LNCAP (cell line): ENCODE measurements at regions not wholly inside any gene's neighbourhood (a gene's known extent, or its start where the extent isn't known, plus 50 kb on each side); places are given as distances from the start of the nearest gene placed in this dataset.

Experiments used
- CTCF ChIP-seq: fragments of 450-650 bp; IDR thresholded peaks from 2 replicates; pipeline ENCODE4 v1.5.1; 2017; ENCODE audit warnings: mild to moderate bottlenecking

DNA sequence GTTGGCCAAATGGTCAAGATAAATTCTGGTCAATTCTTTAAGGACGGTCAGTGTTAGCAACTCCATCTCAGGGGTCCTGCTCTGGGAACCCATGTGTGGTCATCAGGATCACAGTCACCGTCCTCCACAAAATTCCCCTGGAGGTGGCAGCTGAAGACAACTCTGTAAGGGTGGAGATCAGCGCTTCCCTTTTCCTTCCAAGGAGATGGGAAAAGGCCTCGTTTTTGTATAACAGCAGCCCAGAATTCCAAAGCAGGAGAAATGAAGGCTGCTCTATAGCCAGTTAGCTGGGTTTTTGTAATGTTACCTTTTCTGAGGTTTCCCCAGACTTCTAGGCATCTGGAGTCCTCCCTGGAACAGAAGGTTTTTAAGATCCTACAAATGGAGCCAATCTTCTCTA, 334.8 kb downstream of the MYCN start:
- no peak for TF ChIP-seq CTCF

DNA sequence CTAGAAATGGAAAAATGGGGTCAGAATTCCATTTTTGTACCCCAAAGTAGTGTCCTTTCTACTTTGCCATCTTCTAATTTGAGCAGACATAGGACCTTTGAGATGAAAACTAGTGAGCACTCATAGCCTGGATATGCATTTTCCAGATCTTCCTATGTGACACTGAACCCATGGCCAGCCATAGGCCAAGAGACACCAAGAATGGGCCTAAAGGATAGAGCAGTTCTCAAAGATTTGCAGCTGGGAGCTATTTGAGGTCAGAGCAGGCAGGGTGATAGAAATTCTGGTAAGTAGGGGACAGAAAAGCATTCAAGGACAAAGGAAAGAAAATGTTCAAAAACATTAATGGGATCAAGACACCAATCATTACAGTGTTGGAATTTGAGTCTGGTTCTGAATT, 332.8 kb downstream of the MYCN start:
- no peak for TF ChIP-seq CTCF

- no peak for TF ChIP-seq CTCF
These were observed 331.9 kb downstream of the MYCN start for GRCh38 chr2:16272038-16272788.

DNA sequence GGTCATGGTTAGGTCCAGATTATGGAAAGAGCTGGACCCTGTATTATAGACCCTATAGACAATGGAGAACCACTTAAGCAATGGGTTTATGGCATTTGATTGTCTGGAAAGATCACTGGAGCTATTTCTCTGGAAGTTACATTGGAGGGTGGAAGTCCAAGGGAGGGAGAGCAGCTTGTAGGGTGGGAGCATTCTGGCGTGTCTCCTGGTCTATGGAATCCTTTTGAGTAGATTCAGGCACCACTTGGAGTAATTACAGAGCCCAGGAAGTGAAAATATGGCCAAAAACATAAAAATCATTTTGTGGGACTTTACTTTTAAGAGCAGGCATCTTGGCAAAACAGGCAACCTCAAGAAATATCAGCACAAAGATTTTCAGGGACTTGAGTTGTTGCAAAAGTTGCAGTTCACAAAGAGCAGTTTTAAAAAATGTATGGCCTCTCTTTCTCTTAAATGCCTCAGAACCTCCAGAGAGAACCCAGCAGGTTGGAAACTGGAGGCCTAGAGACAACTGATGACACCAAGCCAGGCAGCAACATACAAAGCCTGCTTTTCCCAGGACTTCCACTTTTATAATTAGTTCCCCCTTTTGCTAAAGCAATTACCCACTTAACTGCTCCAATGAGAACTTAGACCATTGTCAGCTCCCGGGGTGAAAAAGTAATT, 331.0 kb downstream of the MYCN start:
- TF ChIP-seq CTCF, result no peak

GRCh38 chr2:16270441-16270840, 330.1 kb downstream of the MYCN start:
- TF ChIP-seq CTCF, result no peak

DNA sequence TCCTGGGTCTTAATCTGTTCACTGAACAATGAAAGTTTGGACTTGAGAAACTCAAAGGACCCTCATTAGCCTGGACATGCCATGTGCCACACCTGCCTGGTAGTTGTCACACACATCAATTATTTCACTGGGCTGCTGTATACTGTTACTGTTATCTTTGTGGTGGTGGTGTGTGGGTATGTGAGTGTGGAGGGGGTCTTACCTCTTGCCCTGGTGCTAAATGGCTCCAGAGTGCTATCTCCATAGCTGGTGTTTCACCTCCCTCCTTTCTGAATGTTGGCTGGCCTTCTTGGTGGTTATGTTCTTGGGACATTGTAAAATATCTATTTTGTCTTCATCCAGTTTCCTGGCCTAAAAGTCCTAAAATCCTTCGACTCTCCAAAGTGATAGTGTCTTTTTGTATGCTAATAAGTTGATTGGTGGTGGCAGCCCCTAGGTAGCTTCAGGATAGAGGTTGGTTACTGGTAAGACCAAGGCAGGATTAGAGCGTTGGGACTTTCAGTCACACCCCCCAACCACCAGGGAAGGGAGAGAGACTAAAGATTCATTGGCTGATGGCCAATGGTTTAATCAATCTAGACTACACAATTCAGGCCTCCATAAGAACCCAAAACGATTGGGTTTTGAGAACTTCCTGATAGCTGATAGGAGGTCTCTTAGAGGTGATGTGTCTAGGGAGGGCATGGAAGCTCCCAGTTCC, 328.1 kb downstream of the MYCN start:
- no peak for TF ChIP-seq CTCF

GRCh38 chr2:16266571-16266970, 326.2 kb downstream of the MYCN start:
- no peak for TF ChIP-seq CTCF
